K562 (cell line): ENCODE measurements at regions not wholly inside any gene's neighbourhood (a gene's known extent, or its start where the extent isn't known, plus 50 kb on each side); places are given as distances from the start of the nearest gene placed in this dataset.

Experiments
- ATAC-seq: fragments of 200-7000 bp; cut with Tn5 transposase; 3 replicates; pipeline ENCODE4 v1.9.1; 2020; ENCODE audit warnings: moderate library complexity
- BruUV-seq: library from RNA; stranded (reverse); fragments of 400-500 nt; replicated peaks from 2 replicates; lab custom pipeline; 2021; lab: Mats Ljungman, UMichigan
- CTCF ChIA-PET: fragments of 300-600 bp; formaldehyde crosslinking; extraction: SDS; loops from one replicate; lab custom pipeline; 2021; ENCODE audit warnings: low intra/inter-chr PET ratio; lab: Yijun Ruan, JAX
- POLR2A ChIA-PET: fragments of 300-600, 350-650 bp; sonication (Branson Sonifier 250); formaldehyde crosslinking; extraction: SDS; loops from one replicate; lab custom pipeline; 2021; ENCODE audit warnings: antibody characterized with exemption, inconsistent platforms; lab: Yijun Ruan, JAX
- DNase-seq, 4 experiments: peaks; one replicate each; pipeline versions ENCODE4 v3.0.0 to v3.0.0-alpha.2; 2011 to 2018; ENCODE audit warnings: low spot score in 3 of 4, mixed read lengths in 3 of 4; ENCODE audit errors: extremely low read depth in 1 of 4
- FAIRE-seq: peaks from 2 replicates; lab custom pipeline; 2011; peaks lifted over from hg19 to GRCh38; lab: Jason Lieb, UNC
- H2AFZ ChIP-seq: 2 replicates; pipeline ENCODE4 v1.6.0; 2011; ENCODE audit warnings: low read depth, low read length, control low read depth, inconsistent platforms
- H3K27ac ChIP-seq: fragments of 200-600 bp; 3 replicates; pipeline ENCODE4 v1.8.0; 2011; ENCODE audit warnings: low read depth, mild to moderate bottlenecking, control low read depth, inconsistent platforms, low read length, moderate library complexity, mixed read lengths; ENCODE audit errors: extremely low read depth
- H3K27me3 ChIP-seq, 2 experiments: fragments of 300-600 bp in 1 of 2; 2 replicates in 1 of 2; 3 replicates in 1 of 2; pipeline versions ENCODE4 v1.6.0 to v1.8.0; 2011; ENCODE audit warnings: inconsistent platforms in 2 of 2, low read length in 2 of 2, mild to moderate bottlenecking in 1 of 2, mixed read lengths in 1 of 2, moderate library complexity in 1 of 2; ENCODE audit not compliant: control insufficient read depth in 2 of 2, insufficient read depth in 2 of 2
- H3K36me3 ChIP-seq: fragments of 300-600 bp; 3 replicates; pipeline ENCODE4 v1.8.0; 2011; ENCODE audit warnings: mild to moderate bottlenecking, low read length, inconsistent platforms; ENCODE audit not compliant: control insufficient read depth, insufficient read depth
- H3K4me1 ChIP-seq, 2 experiments: fragments of 200-600 bp in 1 of 2; replicated peaks in 1 of 2; 2 replicates in 1 of 2; 3 replicates in 1 of 2; pipeline versions ENCODE4 v1.5.1 to v1.8.0; 2011; ENCODE audit warnings: inconsistent platforms in 2 of 2, low read length in 2 of 2, mild to moderate bottlenecking in 1 of 2, mixed read lengths in 1 of 2, moderate library complexity in 1 of 2; ENCODE audit not compliant: control insufficient read depth in 2 of 2, insufficient read depth in 2 of 2
- H3K4me2 ChIP-seq: 2 replicates; pipeline ENCODE4 v1.6.1; 2011; ENCODE audit warnings: low read length, control low read depth, inconsistent platforms, mixed read lengths; ENCODE audit not compliant: insufficient read depth
- H3K4me3 ChIP-seq: fragments of 200-600 bp; sonication (generic), shearing (Covaris generic); 2 replicates; pipeline ENCODE4 v1.5.1; 2016; ENCODE audit warnings: control low read depth, inconsistent platforms
- H3K79me2 ChIP-seq: fragments of 200-600 bp; 3 replicates; pipeline ENCODE4 v1.8.0; 2011; ENCODE audit warnings: low read length, inconsistent platforms; ENCODE audit not compliant: control insufficient read depth, insufficient read depth
- H3K9ac ChIP-seq, 2 experiments: 2 replicates each; pipeline versions ENCODE4 v1.6.0 to v1.6.1; 2011; ENCODE audit warnings: low read depth in 2 of 2, low read length in 2 of 2, control low read depth in 1 of 2, inconsistent platforms in 1 of 2, mild to moderate bottlenecking in 1 of 2, mixed read lengths in 1 of 2; ENCODE audit not compliant: insufficient read depth in 1 of 2
- H3K9me1 ChIP-seq: one replicate; pipeline ENCODE4 v1.6.0; 2011; ENCODE audit warnings: inconsistent platforms, mild to moderate bottlenecking, low read length, moderate library complexity; ENCODE audit not compliant: control insufficient read depth, insufficient read depth
- H3K9me3 ChIP-seq: replicated peaks from 2 replicates; pipeline ENCODE4 v1.5.1; 2011; ENCODE audit warnings: low read depth, low read length, inconsistent platforms; ENCODE audit not compliant: control insufficient read depth, insufficient read depth
- H4K20me1 ChIP-seq: replicated peaks from 2 replicates; pipeline ENCODE4 v1.6.1; 2011; ENCODE audit warnings: low read length, inconsistent platforms, mixed read lengths; ENCODE audit not compliant: control insufficient read depth, insufficient read depth
- ARID3A ChIP-seq: IDR thresholded peaks from 2 replicates; pipeline ENCODE4 v1.6.1; 2012; ENCODE audit warnings: low read depth, low read length, improper control_type of control experiment, borderline replicate concordance
- ATF7 ChIP-seq: fragments of 450-650 bp; IDR thresholded peaks from 2 replicates; pipeline ENCODE4 v1.7.1; 2014; ENCODE audit warnings: mild to moderate bottlenecking, moderate library complexity
- CBX2 ChIP-seq: fragments of 200-600 bp; sonication (generic); IDR thresholded peaks from one replicate; pipeline ENCODE4 v1.6.1; 2012; ENCODE audit warnings: mild to moderate bottlenecking, low read length, inconsistent platforms; ENCODE audit not compliant: insufficient read depth, poor library complexity, severe bottlenecking
- CBX8 ChIP-seq: fragments of 200-600 bp; sonication (generic); IDR thresholded peaks from 2 replicates; pipeline ENCODE4 v1.6.1; 2012; ENCODE audit warnings: borderline replicate concordance, mixed run types, low read depth, mild to moderate bottlenecking, moderate library complexity, mixed read lengths, low read length, control low read depth, inconsistent platforms; ENCODE audit not compliant: poor library complexity, severe bottlenecking; ENCODE audit errors: extremely low read depth
- ELF4 ChIP-seq: fragments of 450-650 bp; formaldehyde crosslinking; IDR thresholded peaks from 2 replicates; pipeline ENCODE4 v1.4.0; 2022; ENCODE audit warnings: missing genetic modification characterization
- GATAD2B ChIP-seq: fragments of 450-650 bp; IDR thresholded peaks from 2 replicates; pipeline ENCODE4 v1.6.1; 2017; ENCODE audit warnings: mild to moderate bottlenecking, borderline replicate concordance
- HSF4 ChIP-seq: fragments of 250-450 bp; sonication (Bioruptor Pico); IDR thresholded peaks from 2 replicates; pipeline ENCODE4 v2.1.2; 2022; ENCODE audit warnings: mild to moderate bottlenecking, moderate library complexity, borderline replicate concordance
- KLF10 ChIP-seq: fragments of 250-450 bp; sonication (Bioruptor Pico); IDR thresholded peaks from 2 replicates; pipeline ENCODE4 v1.6.1; 2021; ENCODE audit warnings: matching md5 sums
- MTF1 ChIP-seq: fragments of 250-450 bp; sonication (Bioruptor Pico); IDR thresholded peaks from 2 replicates; pipeline ENCODE4 v1.9.0; 2021; ENCODE audit warnings: moderate library complexity, mild to moderate bottlenecking, inconsistent platforms, borderline replicate concordance
- NEUROD1 ChIP-seq: fragments of 150-350 bp; IDR thresholded peaks from 2 replicates; pipeline ENCODE4 v1.6.1; 2014; ENCODE audit warnings: borderline replicate concordance, low read length, low read depth; ENCODE audit not compliant: partially characterized antibody
- PCBP2 ChIP-seq: fragments of 200-400 bp; formaldehyde crosslinking; IDR thresholded peaks from 2 replicates; pipeline ENCODE4 v1.6.1; 2018; ENCODE audit warnings: low read length, low read depth, mild to moderate bottlenecking, moderate library complexity; ENCODE audit not compliant: poor library complexity, severe bottlenecking
- POLR2B ChIP-seq: fragments of 450-650 bp; IDR thresholded peaks from 2 replicates; pipeline ENCODE4 v1.6.1; 2018; ENCODE audit warnings: low read depth; ENCODE audit not compliant: partially characterized antibody
- PURB ChIP-seq: sonication (generic); formaldehyde crosslinking; IDR thresholded peaks from 2 replicates; pipeline ENCODE4 v1.9.0; 2021; ENCODE audit warnings: low read depth, mild to moderate bottlenecking, missing genetic modification reagents
- SMAD3 ChIP-seq: fragments of 450-650 bp; formaldehyde crosslinking; conservative IDR thresholded peaks from 2 replicates; pipeline ENCODE4 v1.4.0; 2020; ENCODE audit warnings: mild to moderate bottlenecking
- SMARCE1 ChIP-seq: fragments of 450-650 bp; IDR thresholded peaks from 2 replicates; pipeline ENCODE4 v1.7.1; 2016; ENCODE audit warnings: mild to moderate bottlenecking
- TAL1 ChIP-seq: fragments of 450-650 bp; IDR thresholded peaks from 2 replicates; pipeline ENCODE4 v1.6.1; 2016; ENCODE audit warnings: mild to moderate bottlenecking
- ZNF23 ChIP-seq: fragments of 250-450 bp; sonication (Bioruptor Pico); IDR thresholded peaks from 2 replicates; pipeline ENCODE4 v1.4.0; 2020; ENCODE audit warnings: mild to moderate bottlenecking
- WGBS: fragments of 100-300 bp; shearing (Covaris generic); methylation state at CpG from one replicate; pipeline ENCODE4 v1.1.6; 2016; ENCODE audit warnings: low coverage, mixed read lengths; ENCODE audit not compliant: insufficient coverage; ENCODE audit errors: missing lambda C conversion rate; 5-methylcytosine and 5-hydroxymethylcytosine counted together
- in situ Hi-C: fragments of 300-500 bp; cut with MboI; formaldehyde crosslinking; loops from 4 replicates; pipeline ENCODE4 v1.15.0; 2018; ENCODE audit warnings: inconsistent platforms, mixed read lengths
- intact Hi-C: fragments of 100-400 bp; cut with micrococcal nuclease; formaldehyde crosslinking; loops from 2 replicates; pipeline ENCODE4 v1.14.2; 2022

DNA sequence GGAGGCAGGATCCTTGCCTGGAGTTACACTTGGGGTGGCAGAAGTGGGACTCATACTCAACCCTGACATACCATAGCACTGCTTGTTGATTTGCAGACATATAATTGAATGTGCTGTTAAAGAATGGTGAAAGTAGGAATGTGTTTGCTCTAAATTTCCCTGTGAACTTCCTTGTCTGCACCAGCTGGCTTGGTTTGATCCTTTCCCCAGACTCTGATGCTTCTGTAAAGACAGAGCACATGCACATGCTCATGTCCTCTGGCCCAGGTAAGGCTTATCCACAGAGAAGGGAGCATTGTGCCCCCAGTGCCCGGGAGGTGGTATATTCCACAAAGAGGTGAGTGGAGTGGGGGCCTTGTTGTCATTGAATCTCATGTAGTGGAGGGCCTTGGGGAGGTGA is 138.0 kb upstream of the STC2 start:
- POLR2A ChIA-PET = no interaction called here

More for the DNA sequence above, 138.0 kb upstream of the STC2 start:
- H3K27ac ChIP-seq = no peak overlapping the region
- H3K79me2 ChIP-seq = no peaks in the 10 kb centered on the region
- no TSS peak for BruUV-seq
- H3K27me3 ChIP-seq = peaks cover 6 to 41% of the 10 kb centered on the region in 2 experiments; a peak in 3 of 5 replicates
- CTCF ChIA-PET = no interaction called here
- no peaks in the 10 kb centered on the region for H3K4me1 ChIP-seq
- no peak overlapping the region for H2AFZ ChIP-seq
- WGBS = 0% methylated on average over 1 of the region's 1 CpG
- H3K9me3 ChIP-seq = peaks cover 5% of the 10 kb centered on the region
- DNase-seq (no peak), FAIRE-seq (no peak), ATAC-seq (no peak)
- no peak overlapping the region for H3K9ac ChIP-seq
- TF ChIP-seq ATF7 (no peak), ZNF23 (CRISPR knock-in tag) (no peak), SMARCE1 (no peak), NEUROD1 (no peak), ELF4 (no peak), HSF4 (CRISPR knock-in tag) (no peak), CBX8 (no peak), MTF1 (no peak), CBX2 (no peak), ARID3A (no peak), GATAD2B (no peak), PCBP2 (no peak), PURB (CRISPR knock-in tag) (no peak), SMAD3 (CRISPR knock-in tag) (no peak), KLF10 (no peak), POLR2B (no peak), TAL1 (no peak)
- no peak overlapping the region for H3K4me2 ChIP-seq
- H3K4me3 ChIP-seq = no peak overlapping the region
- H4K20me1 ChIP-seq = no peaks in the 10 kb centered on the region
- in situ Hi-C loops (no loop called here), intact Hi-C loops (no loop called here)
- H3K9me1 ChIP-seq = no peaks in the 10 kb centered on the region
- no peaks in the 10 kb centered on the region for H3K36me3 ChIP-seq
